ENCODE measurements at regions not wholly inside any gene's neighbourhood (a gene's known extent, or its start where the extent isn't known, plus 50 kb on each side); places are given as distances from the start of the nearest gene placed in this dataset.

DNA sequence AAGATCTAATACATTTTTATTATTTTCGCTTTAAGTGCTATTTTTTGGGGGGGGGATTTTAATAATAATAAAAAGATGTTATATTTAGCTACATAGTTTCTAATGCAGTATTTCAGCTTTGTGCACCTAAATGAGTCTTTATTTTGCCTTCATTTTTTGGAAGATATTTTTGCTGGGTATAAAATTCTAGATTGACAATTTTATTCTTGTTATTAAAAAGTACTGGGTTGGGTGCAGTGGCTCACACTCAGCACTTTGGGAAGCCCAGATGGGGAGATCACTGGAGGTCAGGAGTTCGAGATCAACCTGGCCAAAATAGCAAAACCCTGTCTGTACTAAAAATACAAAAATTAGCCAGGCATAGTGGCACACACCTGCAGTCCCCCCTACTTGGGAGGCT lies 173.6 kb downstream of the SLC15A5 start:
- TF ChIP-seq, protein P1, sequence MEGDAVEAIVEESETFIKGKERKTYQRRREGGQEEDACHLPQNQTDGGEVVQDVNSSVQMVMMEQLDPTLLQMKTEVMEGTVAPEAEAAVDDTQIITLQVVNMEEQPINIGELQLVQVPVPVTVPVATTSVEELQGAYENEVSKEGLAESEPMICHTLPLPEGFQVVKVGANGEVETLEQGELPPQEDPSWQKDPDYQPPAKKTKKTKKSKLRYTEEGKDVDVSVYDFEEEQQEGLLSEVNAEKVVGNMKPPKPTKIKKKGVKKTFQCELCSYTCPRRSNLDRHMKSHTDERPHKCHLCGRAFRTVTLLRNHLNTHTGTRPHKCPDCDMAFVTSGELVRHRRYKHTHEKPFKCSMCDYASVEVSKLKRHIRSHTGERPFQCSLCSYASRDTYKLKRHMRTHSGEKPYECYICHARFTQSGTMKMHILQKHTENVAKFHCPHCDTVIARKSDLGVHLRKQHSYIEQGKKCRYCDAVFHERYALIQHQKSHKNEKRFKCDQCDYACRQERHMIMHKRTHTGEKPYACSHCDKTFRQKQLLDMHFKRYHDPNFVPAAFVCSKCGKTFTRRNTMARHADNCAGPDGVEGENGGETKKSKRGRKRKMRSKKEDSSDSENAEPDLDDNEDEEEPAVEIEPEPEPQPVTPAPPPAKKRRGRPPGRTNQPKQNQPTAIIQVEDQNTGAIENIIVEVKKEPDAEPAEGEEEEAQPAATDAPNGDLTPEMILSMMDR (IDR thresholded peaks at IDR 0.05; ENCODE audit: control extremely low read depth, extremely low read depth) = no peak
- no peak overlapping the region for H3K27ac ChIP-seq (ENCODE audit: low read depth in 1 of 2, low read length in 1 of 2)
- no peaks in the 10 kb centered on the region for H3K27me3 ChIP-seq (ENCODE audit: control insufficient read depth in 3 of 3, insufficient read depth in 3 of 3, low read length in 2 of 3)
- ATAC-seq (ENCODE audit: insufficient read depth, low FRiP score) (no peak), DNase-seq (no peak)
- H3K4me3 ChIP-seq = no peak overlapping the region
- no peaks in the 10 kb centered on the region for H3K36me3 ChIP-seq (ENCODE audit: control insufficient read depth in 4 of 4, insufficient read depth in 4 of 4, low read length in 4 of 4)
- no peak overlapping the region for H3K9ac ChIP-seq (ENCODE audit: insufficient read depth in 1 of 2, low read length in 2 of 2)
- peaks cover 0 to 15% (median 4%) of the 10 kb centered on the region in 4 donors for H3K9me3 ChIP-seq (ENCODE audit: control insufficient read depth in 4 of 4, insufficient read depth in 3 of 4, low read length in 3 of 4)
- WGBS, 2 donors = 79 to 85% methylated on average over 2 of the region's 2 CpGs
- H3K4me1 ChIP-seq (ENCODE audit: control insufficient read depth in 5 of 5, insufficient read depth in 5 of 5, low read length in 5 of 5) = no peaks in the 10 kb centered on the region

DNA sequence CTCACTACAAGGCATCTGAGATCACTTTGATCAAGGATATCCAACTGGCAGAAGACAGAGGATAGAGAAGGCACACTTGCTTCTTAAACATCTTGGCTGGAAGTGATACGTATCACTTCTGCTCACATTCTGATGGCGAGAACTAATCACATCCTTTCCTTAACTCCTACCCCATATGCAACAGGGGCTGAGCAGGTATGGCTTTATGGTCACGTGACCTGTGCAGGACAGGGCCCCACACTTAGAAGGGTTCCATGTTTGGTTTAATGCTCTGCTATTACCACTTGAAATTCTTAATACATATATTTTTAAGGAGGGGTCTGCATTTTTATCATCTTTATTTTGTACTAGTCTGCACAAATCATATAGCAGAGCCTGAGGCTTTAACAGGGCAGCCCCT lies 177.3 kb downstream of the SLC15A5 start:
- no peak for ATAC-seq (ENCODE audit: insufficient read depth, low FRiP score)
- Histone ChIP-seq H3K9me3 (ENCODE audit: control insufficient read depth in 4 of 4, insufficient read depth in 3 of 4, low read length in 3 of 4) (peaks cover 0 to 9% (median 4%) of the 10 kb centered on the region in 4 donors), H3K36me3 (ENCODE audit: control insufficient read depth in 4 of 4, insufficient read depth in 4 of 4, low read length in 4 of 4) (no peaks in the 10 kb centered on the region), H3K4me1 (ENCODE audit: control insufficient read depth in 5 of 5, insufficient read depth in 5 of 5, low read length in 5 of 5) (peaks cover 0 to 7% (median 0%) of the 10 kb centered on the region in 5 donors), H3K9ac (ENCODE audit: insufficient read depth in 1 of 2, low read length in 2 of 2) (no peak overlapping the region), H3K27ac (ENCODE audit: low read depth in 1 of 2, low read length in 1 of 2) (no peak overlapping the region), H3K4me3 (no peak overlapping the region), H3K27me3 (ENCODE audit: control insufficient read depth in 3 of 3, insufficient read depth in 3 of 3, low read length in 2 of 3) (no peaks in the 10 kb centered on the region)
- DNase-seq = no peak
- WGBS, 2 donors = 77 to 91% methylated on average over 3 of the region's 3 CpGs
- TF ChIP-seq, protein P1 (IDR thresholded peaks at IDR 0.05; ENCODE audit: control extremely low read depth, extremely low read depth) = no peak

DNA sequence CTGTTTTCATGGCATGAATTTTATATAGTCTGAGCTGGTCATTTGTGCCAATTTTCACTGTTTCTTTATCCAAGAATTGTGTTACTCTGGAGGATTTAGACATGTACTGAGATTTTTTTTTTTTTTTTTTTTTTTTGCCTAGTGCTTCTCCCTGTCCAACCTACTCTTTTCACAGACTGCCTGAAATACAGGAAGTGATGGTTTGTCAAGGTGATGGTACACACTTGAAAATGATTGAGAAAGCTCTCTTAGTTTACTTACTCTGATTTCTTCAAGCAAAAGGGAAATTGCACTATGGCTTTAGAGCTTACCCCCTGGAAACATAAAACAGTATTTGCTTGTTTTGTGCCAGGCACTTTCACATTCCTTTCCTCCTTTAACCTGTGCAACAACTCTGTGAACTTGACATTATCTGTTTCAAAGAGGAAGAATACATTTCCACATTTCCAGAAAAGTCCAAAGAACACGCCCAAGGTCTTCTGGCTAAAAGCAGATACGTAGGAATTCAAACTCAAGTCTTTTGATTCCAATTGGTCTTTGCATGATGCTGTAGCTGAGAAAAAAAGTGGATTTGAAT lies 181.1 kb downstream of the SLC15A5 start:
- H3K27ac ChIP-seq (ENCODE audit: low read depth in 1 of 2, low read length in 1 of 2) = no peak overlapping the region
- no peaks in the 10 kb centered on the region for H3K36me3 ChIP-seq (ENCODE audit: control insufficient read depth in 4 of 4, insufficient read depth in 4 of 4, low read length in 4 of 4)
- no peaks in the 10 kb centered on the region for H3K27me3 ChIP-seq (ENCODE audit: control insufficient read depth in 3 of 3, insufficient read depth in 3 of 3, low read length in 2 of 3)
- no peak overlapping the region for H3K9ac ChIP-seq (ENCODE audit: insufficient read depth in 1 of 2, low read length in 2 of 2)
- DNase-seq (peak in 1 of 3 donors; percentile 19), ATAC-seq (ENCODE audit: insufficient read depth, low FRiP score) (peak; percentile 71)
- H3K4me3 ChIP-seq = no peak overlapping the region
- WGBS, 2 donors = 53 to 57% methylated on average over 2 of the region's 2 CpGs
- TF ChIP-seq, protein P1 (IDR thresholded peaks at IDR 0.05; ENCODE audit: control extremely low read depth, extremely low read depth) = no peak
- peaks cover 0 to 7% (median 0%) of the 10 kb centered on the region in 5 donors for H3K4me1 ChIP-seq (ENCODE audit: control insufficient read depth in 5 of 5, insufficient read depth in 5 of 5, low read length in 5 of 5)
- no peaks in the 10 kb centered on the region for H3K9me3 ChIP-seq (ENCODE audit: control insufficient read depth in 4 of 4, insufficient read depth in 3 of 4, low read length in 3 of 4)
